H1 (cell line): ENCODE measurements at regions not wholly inside any gene's neighbourhood (a gene's known extent, or its start where the extent isn't known, plus 50 kb on each side); places are given as distances from the start of the nearest gene placed in this dataset.

ENCODE experiments used
- CTCF ChIA-PET: fragments of 300-600 bp; sonication (Branson Sonifier 250); formaldehyde crosslinking; loops from one replicate; lab custom pipeline; 2021; ENCODE audit not compliant: partially characterized antibody; lab: Charles Lee
- POLR2A ChIA-PET: fragments of 300-600 bp; sonication (Branson Sonifier 250); formaldehyde crosslinking; loops from one replicate; lab custom pipeline; 2021; ENCODE audit warnings: inconsistent platforms; ENCODE audit not compliant: partially characterized antibody; lab: Charles Lee
- DNase-seq, 2 experiments: peaks; one replicate each; pipeline versions ENCODE4 v3.0.0 to v3.0.0-alpha.2; 2010 to 2022; ENCODE audit warnings: low spot score in 2 of 2, low read depth in 1 of 2, mixed read lengths in 1 of 2
- FAIRE-seq: peaks from 2 replicates; lab custom pipeline; 2011; peaks lifted over from hg19 to GRCh38; lab: Jason Lieb, UNC
- H2AFZ ChIP-seq: 2 replicates; pipeline ENCODE4 v1.8.1; 2012; ENCODE audit warnings: low read length, inconsistent platforms
- H2AK5ac ChIP-seq: 2 replicates; pipeline ENCODE4 v1.6.1; 2013; ENCODE audit warnings: low read depth, low read length
- H2BK120ac ChIP-seq: replicated peaks from 2 replicates; pipeline ENCODE3; 2013; ENCODE audit warnings: low read depth, low read length, inconsistent platforms
- H2BK12ac ChIP-seq: 2 replicates; pipeline ENCODE4 v1.6.1; 2013; ENCODE audit warnings: low read depth, low read length
- H2BK15ac ChIP-seq: 2 replicates; pipeline ENCODE4 v1.6.1; 2013; ENCODE audit warnings: low read length
- H2BK20ac ChIP-seq: 2 replicates; pipeline ENCODE4 v1.6.1; 2013; ENCODE audit warnings: low read length
- H2BK5ac ChIP-seq: 2 replicates; pipeline ENCODE4 v1.6.1; 2013; ENCODE audit warnings: low read depth, low read length
- H3K14ac ChIP-seq: 2 replicates; pipeline ENCODE4 v1.6.1; 2013; ENCODE audit warnings: inconsistent platforms; ENCODE audit not compliant: insufficient read length
- H3K18ac ChIP-seq: 2 replicates; pipeline ENCODE4 v1.6.1; 2013; ENCODE audit warnings: low read length; ENCODE audit errors: extremely low read depth
- H3K23ac ChIP-seq: 2 replicates; pipeline ENCODE4 v1.6.1; 2013; ENCODE audit warnings: inconsistent platforms; ENCODE audit not compliant: insufficient read length
- H3K23me2 ChIP-seq: 2 replicates; pipeline ENCODE4 v1.6.1; 2013; ENCODE audit warnings: low read depth, low read length
- H3K27ac ChIP-seq: 2 replicates; pipeline ENCODE4 v1.6.1; 2011; ENCODE audit warnings: low read depth, low read length, inconsistent platforms
- H3K27me3 ChIP-seq, 4 experiments: replicated peaks in 1 of 4; 1 replicate in 1 of 4; 2 replicates in 3 of 4; pipeline versions ENCODE4 v1.6.1 to v1.8.1; 2011 to 2013; ENCODE audit warnings: low read length in 3 of 4, mild to moderate bottlenecking in 3 of 4, inconsistent platforms in 2 of 4, mixed read lengths in 2 of 4, moderate library complexity in 1 of 4; ENCODE audit not compliant: control insufficient read depth in 3 of 4, insufficient read depth in 3 of 4; ENCODE audit errors: extremely low read depth in 1 of 4
- H3K36me3 ChIP-seq, 4 experiments: 2 replicates each; pipeline versions ENCODE4 v1.6.1 to v1.8.1; 2011 to 2013; ENCODE audit warnings: mild to moderate bottlenecking in 4 of 4, low read length in 3 of 4, moderate library complexity in 2 of 4, control low read depth in 1 of 4, inconsistent platforms in 1 of 4; ENCODE audit not compliant: insufficient read depth in 4 of 4, control insufficient read depth in 2 of 4
- H3K4ac ChIP-seq: replicated peaks from 2 replicates; pipeline ENCODE3; 2013; ENCODE audit warnings: low read length, low read depth, mixed read lengths, inconsistent platforms; ENCODE audit not compliant: insufficient read length
- H3K4me1 ChIP-seq, 4 experiments: replicated peaks in 1 of 4; 1 replicate in 1 of 4; 2 replicates in 3 of 4; pipeline versions ENCODE4 v1.6.1 to v1.8.1; 2011 to 2013; ENCODE audit warnings: low read length in 3 of 4, inconsistent platforms in 2 of 4, mixed read lengths in 1 of 4; ENCODE audit not compliant: insufficient read depth in 4 of 4, control insufficient read depth in 3 of 4
- H3K4me2 ChIP-seq, 2 experiments: 2 replicates each; pipeline versions ENCODE4 v1.6.1 to v1.8.1; 2011 to 2013; ENCODE audit warnings: low read depth in 2 of 2, low read length in 2 of 2, control low read depth in 1 of 2, inconsistent platforms in 1 of 2, mild to moderate bottlenecking in 1 of 2; ENCODE audit not compliant: insufficient read depth in 1 of 2
- H3K4me3 ChIP-seq, 4 experiments: fragments of 200-600, 300-600 bp in 1 of 4; sonication (generic), shearing (Covaris generic), sonication (Bioruptor Twin) in 1 of 4; 2 replicates each; pipeline versions ENCODE4 v1.5.1 to v1.8.1; 2011 to 2016; ENCODE audit warnings: low read length in 4 of 4, low read depth in 3 of 4, control low read depth in 2 of 4, inconsistent platforms in 2 of 4, mild to moderate bottlenecking in 2 of 4, mixed read lengths in 1 of 4, moderate library complexity in 1 of 4; ENCODE audit not compliant: insufficient read depth in 2 of 4; ENCODE audit errors: extremely low read depth in 1 of 4
- H3K56ac ChIP-seq: replicated peaks from 2 replicates; pipeline ENCODE3; 2013; ENCODE audit warnings: low read depth, mild to moderate bottlenecking, mixed read lengths, low read length, inconsistent platforms; ENCODE audit not compliant: insufficient read length
- H3K79me1 ChIP-seq: 2 replicates; pipeline ENCODE4 v1.6.1; 2013; ENCODE audit warnings: low read depth, low read length, control low read depth
- H3K79me2 ChIP-seq, 2 experiments: 2 replicates each; pipeline versions ENCODE4 v1.6.1 to v1.8.1; 2012 to 2013; ENCODE audit warnings: low read length in 2 of 2, mild to moderate bottlenecking in 2 of 2, inconsistent platforms in 1 of 2; ENCODE audit not compliant: insufficient read depth in 2 of 2, control insufficient read depth in 1 of 2
- H3K9ac ChIP-seq, 4 experiments: replicated peaks in 1 of 4; 1 replicate in 1 of 4; 2 replicates in 3 of 4; pipeline versions ENCODE4 v1.6.1 to v1.8.1; 2011 to 2013; ENCODE audit warnings: low read depth in 3 of 4, low read length in 3 of 4, control low read depth in 2 of 4, mild to moderate bottlenecking in 2 of 4, moderate library complexity in 2 of 4, inconsistent platforms in 1 of 4; ENCODE audit errors: extremely low read depth in 1 of 4
- H3K9me3 ChIP-seq, 2 experiments: 2 replicates each; pipeline versions ENCODE4 v1.6.1 to v1.8.1; 2012 to 2013; ENCODE audit warnings: mild to moderate bottlenecking in 2 of 2, moderate library complexity in 2 of 2, control low read depth in 1 of 2, inconsistent platforms in 1 of 2, low read depth in 1 of 2, low read length in 1 of 2, mixed read lengths in 1 of 2; ENCODE audit not compliant: insufficient read depth in 2 of 2
- H4K20me1 ChIP-seq, 2 experiments: replicated peaks in 1 of 2; 2 replicates each; pipeline versions ENCODE3 to v1.8.1; 2011 to 2013; ENCODE audit warnings: inconsistent platforms in 2 of 2, low read length in 2 of 2, mild to moderate bottlenecking in 1 of 2; ENCODE audit not compliant: insufficient read depth in 2 of 2, control insufficient read depth in 1 of 2
- H4K5ac ChIP-seq: 2 replicates; pipeline ENCODE4 v1.6.1; 2013; ENCODE audit warnings: low read length, low read depth, mixed read lengths, inconsistent platforms; ENCODE audit not compliant: insufficient read length
- H4K8ac ChIP-seq: 2 replicates; pipeline ENCODE4 v1.8.0; 2013; ENCODE audit warnings: mild to moderate bottlenecking, moderate library complexity, low read length, inconsistent platforms; ENCODE audit not compliant: insufficient read depth; ENCODE audit errors: extremely low read depth
- H4K91ac ChIP-seq: replicated peaks from 2 replicates; pipeline ENCODE3; 2013; ENCODE audit warnings: low read length, mixed read lengths, inconsistent platforms; ENCODE audit not compliant: insufficient read length
- BACH1 ChIP-seq: IDR thresholded peaks from 2 replicates; pipeline ENCODE4 v1.6.1; 2012; ENCODE audit warnings: low read length, improper control_type of control experiment
- EZH2 ChIP-seq: fragments of 200-600 bp; sonication (generic); IDR thresholded peaks from 2 replicates; pipeline ENCODE4 v1.7.1; 2012; ENCODE audit warnings: low read depth, mild to moderate bottlenecking, moderate library complexity, low read length, inconsistent platforms; ENCODE audit not compliant: severe bottlenecking
- KDM4A ChIP-seq: IDR thresholded peaks from one replicate; pipeline ENCODE4 v1.7.1; 2012; ENCODE audit warnings: low read depth, mild to moderate bottlenecking, moderate library complexity, low read length, inconsistent platforms; ENCODE audit not compliant: severe bottlenecking
- SP2 ChIP-seq: IDR thresholded peaks from 2 replicates; pipeline ENCODE4 v1.6.1; 2012; ENCODE audit warnings: mild to moderate bottlenecking, low read length, inconsistent platforms
- WGBS, 2 experiments: shearing (Covaris generic) in 1 of 2; methylation state at CpG; one replicate each; pipeline versions ENCODE4 v1.1.6 to v1.1.7; 2013 to 2015; ENCODE audit warnings: low lambda C conversion rate in 2 of 2, mixed read lengths in 2 of 2, inconsistent platforms in 1 of 2, low coverage in 1 of 2, missing lambda C conversion rate in 1 of 2; ENCODE audit not compliant: insufficient replicate concordance in 2 of 2, insufficient coverage in 1 of 2, insufficient read length in 1 of 2; ENCODE audit errors: extremely low coverage in 1 of 2, missing lambda C conversion rate in 1 of 2; 5-methylcytosine and 5-hydroxymethylcytosine counted together

DNA sequence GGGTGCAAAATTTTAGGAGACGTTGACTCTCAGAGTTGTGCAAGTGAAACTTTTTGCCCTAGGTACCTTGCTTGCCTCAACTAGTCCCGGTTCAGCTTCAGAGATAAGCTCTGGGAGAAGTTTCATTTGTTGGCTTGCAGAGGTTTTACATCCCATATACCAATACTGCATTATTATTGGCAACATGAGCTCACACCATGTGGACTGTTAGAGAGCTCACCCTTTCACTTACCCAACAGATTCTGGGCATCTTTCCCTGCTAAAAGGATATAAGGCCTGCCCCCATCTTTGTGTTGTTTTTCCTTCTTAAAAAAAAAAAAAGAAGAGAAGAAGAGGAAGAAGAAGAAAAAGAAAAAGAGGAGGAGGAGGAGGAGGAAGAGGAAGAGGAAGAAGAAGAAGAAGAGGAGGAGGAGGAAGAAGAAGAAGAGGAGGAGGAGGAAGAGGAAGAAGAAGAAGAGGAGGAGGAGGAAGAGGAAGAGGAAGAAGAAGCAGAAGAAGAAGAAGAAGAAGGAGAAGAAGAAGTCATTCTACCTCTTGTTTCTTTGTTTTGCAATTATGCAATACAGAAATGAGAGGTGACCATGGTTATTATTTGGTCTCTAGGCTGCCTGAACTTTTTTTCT is 292.6 kb upstream of the IRX3 start:
- Histone ChIP-seq H4K20me1 (no peaks in the 10 kb centered on the region), H3K23me2 (no peaks in the 10 kb centered on the region), H2BK20ac (no peak overlapping the region), H2AFZ (no peak overlapping the region), H3K9me3 (no peaks in the 10 kb centered on the region), H3K56ac (no peak overlapping the region), H4K91ac (no peak overlapping the region), H3K4me1 (peaks cover 2 to 13% (median 10%) of the 10 kb centered on the region in 4 experiments; a peak in 5 of 7 replicates), H3K4me3 (no peak overlapping the region), H3K4ac (no peak overlapping the region), H3K4me2 (no peak overlapping the region), H3K27me3 (peaks cover 0 to 5% (median 2%) of the 10 kb centered on the region in 4 experiments; a peak in 2 of 7 replicates), H2BK120ac (no peak overlapping the region), H3K14ac (no peak overlapping the region), H3K36me3 (no peaks in the 10 kb centered on the region), H4K5ac (no peak overlapping the region), H2BK12ac (no peak overlapping the region), H3K23ac (no peak overlapping the region), H3K18ac (no peak overlapping the region), H3K79me1 (no peaks in the 10 kb centered on the region), H2BK15ac (no peak overlapping the region), H2BK5ac (no peak overlapping the region), H3K79me2 (no peaks in the 10 kb centered on the region), H2AK5ac (no peak overlapping the region), H3K27ac (no peak overlapping the region), H3K9ac (no peak overlapping the region), H4K8ac (no peak overlapping the region)
- WGBS, 2 experiments = 78% methylated on average over 2 of the region's 2 CpGs; no CpG with 5 or more reads in 1 of the 2 experiments
- no peak for TF ChIP-seq SP2
- TF ChIP-seq EZH2 = no peak
- TF ChIP-seq BACH1 = no peak
- TF ChIP-seq KDM4A = no peak
- ChIA-PET CTCF (no interaction called here), POLR2A (no interaction called here)
- FAIRE-seq (no peak), DNase-seq (no peak)
